GM23338 (cell line): ENCODE measurements at regions not wholly inside any gene's neighbourhood (a gene's known extent, or its start where the extent isn't known, plus 50 kb on each side); places are given as distances from the start of the nearest gene placed in this dataset.
A peak's percentile ranks its signal among the peaks of the same experiment; 100 is the strongest.

Source experiments
- ATAC-seq: fragments of 200-7000 bp; cut with Tn5 transposase; 3 replicates; pipeline ENCODE4 v1.9.1; 2020
- DNase-seq: peaks from one replicate; pipeline ENCODE4 v3.0.0-alpha.2; 2015; ENCODE audit warnings: low spot score
- H2AFZ ChIP-seq: fragments of 200-600 bp; sonication (generic); 2 replicates; pipeline ENCODE4 v1.8.0; 2016; ENCODE audit warnings: antibody characterized with exemption, mild to moderate bottlenecking, moderate library complexity
- H3F3A ChIP-seq: fragments of 200-600 bp; sonication (generic); replicated peaks from 2 replicates; pipeline ENCODE4 v1.8.0; 2017; ENCODE audit warnings: antibody characterized with exemption, mixed run types, low read depth
- H3K27ac ChIP-seq: fragments of 200-600 bp; sonication (generic); 2 replicates; pipeline ENCODE4 v1.6.1; 2016; ENCODE audit warnings: low read depth
- H3K27me3 ChIP-seq: fragments of 200-600 bp; sonication (generic); 2 replicates; pipeline ENCODE4 v1.8.0; 2016; ENCODE audit warnings: mild to moderate bottlenecking, mixed run types, moderate library complexity; ENCODE audit not compliant: insufficient read depth
- H3K36me3 ChIP-seq: fragments of 200-600 bp; sonication (generic); 2 replicates; pipeline ENCODE4 v1.8.0; 2016; ENCODE audit warnings: mild to moderate bottlenecking; ENCODE audit not compliant: insufficient read depth
- H3K4me1 ChIP-seq: fragments of 200-600 bp; sonication (generic); 2 replicates; pipeline ENCODE4 v1.8.0; 2016; ENCODE audit warnings: mild to moderate bottlenecking, moderate library complexity; ENCODE audit not compliant: insufficient read depth
- H3K4me2 ChIP-seq: fragments of 200-600 bp; sonication (generic); 2 replicates; pipeline ENCODE4 v1.7.1; 2017; ENCODE audit warnings: mixed run types
- H3K4me3 ChIP-seq: fragments of 200-600 bp; sonication (generic); 2 replicates; pipeline ENCODE4 v1.6.1; 2016; ENCODE audit warnings: mixed run types
- H3K79me2 ChIP-seq: fragments of 200-600 bp; sonication (generic); replicated peaks from 2 replicates; pipeline ENCODE4 v1.8.0; 2017; ENCODE audit warnings: mild to moderate bottlenecking; ENCODE audit not compliant: insufficient read depth
- H3K9me2 ChIP-seq: fragments of 200-600 bp; sonication (generic); 2 replicates; pipeline ENCODE4 v1.8.0; 2017; ENCODE audit not compliant: insufficient read depth
- H4K20me1 ChIP-seq: fragments of 200-600 bp; sonication (generic); replicated peaks from 2 replicates; pipeline ENCODE4 v1.8.0; 2017; ENCODE audit warnings: mild to moderate bottlenecking; ENCODE audit not compliant: insufficient read depth
- H3K27ac Mint-ChIP-seq: 2 replicates; pipeline ENCODE4 v1.8.0; 2020; ENCODE audit warnings: inconsistent platforms, mild to moderate bottlenecking, moderate library complexity, mixed read lengths
- H3K27me3 Mint-ChIP-seq: 3 replicates; pipeline ENCODE4 v1.8.0; 2022; ENCODE audit warnings: low read depth, mild to moderate bottlenecking, moderate library complexity, mixed read lengths, inconsistent platforms; ENCODE audit not compliant: insufficient read depth, poor library complexity
- H3K36me3 Mint-ChIP-seq: 3 replicates; pipeline ENCODE4 v1.8.0; 2021; ENCODE audit warnings: low read depth, mild to moderate bottlenecking, inconsistent platforms, moderate library complexity, mixed read lengths
- H3K4me1 Mint-ChIP-seq: 3 replicates; pipeline ENCODE4 v1.8.0; 2020; ENCODE audit warnings: mild to moderate bottlenecking, inconsistent platforms, mixed read lengths
- H3K4me3 Mint-ChIP-seq: 3 replicates; pipeline ENCODE4 v1.8.0; 2021; ENCODE audit warnings: moderate library complexity, mild to moderate bottlenecking, inconsistent platforms, mixed read lengths
- H3K9me3 Mint-ChIP-seq: 3 replicates; pipeline ENCODE4 v1.8.0; 2020; ENCODE audit warnings: moderate library complexity, mild to moderate bottlenecking, inconsistent platforms, mixed read lengths
- EZH2phosphoT487 ChIP-seq: fragments of 200-600 bp; sonication (generic); IDR thresholded peaks from one replicate; pipeline ENCODE4 v1.8.1; 2018; ENCODE audit warnings: antibody characterized with exemption; ENCODE audit not compliant: unreplicated experiment
- NANOG ChIP-seq: IDR thresholded peaks from 2 replicates; pipeline ENCODE4 v1.6.1; 2016; ENCODE audit warnings: antibody characterized with exemption, borderline replicate concordance
- ZNF462 ChIP-seq: fragments of 250-450 bp; sonication (Bioruptor Pico); IDR thresholded peaks from 2 replicates; pipeline ENCODE4 v1.5.0; 2020; ENCODE audit warnings: mild to moderate bottlenecking, moderate library complexity
- TF ChIP-seq, protein P1 (sequence below), 2 experiments: fragments of 200-600 bp in 1 of 2; sonication (generic) in 1 of 2; conservative IDR thresholded peaks; 2 replicates each; pipeline versions ENCODE4 v1.5.1 to v1.6.1; 2016 to 2017; ENCODE audit warnings: antibody characterized with exemption in 2 of 2, low read depth in 2 of 2, mild to moderate bottlenecking in 2 of 2, moderate library complexity in 1 of 2

GRCh38 chrX:42242004-42242403, 318.6 kb upstream of the CASK start:
- Histone ChIP-seq H2AFZ (no peak overlapping the region), H4K20me1 (no peaks in the 10 kb centered on the region), H3K79me2 (no peaks in the 10 kb centered on the region), H3K4me2 (no peak overlapping the region), H3K36me3 (no peaks in the 10 kb centered on the region), H3F3A (no peaks in the 10 kb centered on the region), H3K9me2 (no peaks in the 10 kb centered on the region), H3K27ac (no peak overlapping the region), H3K4me1 (no peaks in the 10 kb centered on the region), H3K27me3 (no peaks in the 10 kb centered on the region), H3K4me3 (no peak overlapping the region)
- Mint-ChIP-seq H3K27me3 (no peaks in the 10 kb centered on the region), H3K4me1 (peaks cover 14% of the 10 kb centered on the region; the same call in 2 of the 3 replicates), H3K9me3 (no peaks in the 10 kb centered on the region), H3K4me3 (no peak overlapping the region), H3K36me3 (no peaks in the 10 kb centered on the region), H3K27ac (no peak overlapping the region)
- no peak for ATAC-seq
- TF ChIP-seq ZNF462 (CRISPR knock-in tag) (no peak), EZH2phosphoT487 (no peak), NANOG (no peak)
- no peak for DNase-seq

- Histone ChIP-seq H3K27ac (no peak overlapping the region), H4K20me1 (no peaks in the 10 kb centered on the region), H3K4me3 (no peak overlapping the region), H3K36me3 (no peaks in the 10 kb centered on the region), H3K9me2 (no peaks in the 10 kb centered on the region), H3K27me3 (no peaks in the 10 kb centered on the region), H2AFZ (no peak overlapping the region), H3F3A (no peaks in the 10 kb centered on the region), H3K4me2 (no peak overlapping the region), H3K79me2 (no peaks in the 10 kb centered on the region), H3K4me1 (no peaks in the 10 kb centered on the region)
- DNase-seq (peak; percentile 4), ATAC-seq (peak; percentile 46; the same call in 1 of the 3 replicates)
- peaks cover 13% of the 10 kb centered on the region; the same call in 2 of the 3 replicates for H3K4me1 Mint-ChIP-seq
- H3K9me3 Mint-ChIP-seq, result no peaks in the 10 kb centered on the region
- no peak overlapping the region for H3K4me3 Mint-ChIP-seq
- no peak overlapping the region for H3K27ac Mint-ChIP-seq
- no peaks in the 10 kb centered on the region for H3K36me3 Mint-ChIP-seq
- no peaks in the 10 kb centered on the region for H3K27me3 Mint-ChIP-seq
- TF ChIP-seq, protein P1, sequence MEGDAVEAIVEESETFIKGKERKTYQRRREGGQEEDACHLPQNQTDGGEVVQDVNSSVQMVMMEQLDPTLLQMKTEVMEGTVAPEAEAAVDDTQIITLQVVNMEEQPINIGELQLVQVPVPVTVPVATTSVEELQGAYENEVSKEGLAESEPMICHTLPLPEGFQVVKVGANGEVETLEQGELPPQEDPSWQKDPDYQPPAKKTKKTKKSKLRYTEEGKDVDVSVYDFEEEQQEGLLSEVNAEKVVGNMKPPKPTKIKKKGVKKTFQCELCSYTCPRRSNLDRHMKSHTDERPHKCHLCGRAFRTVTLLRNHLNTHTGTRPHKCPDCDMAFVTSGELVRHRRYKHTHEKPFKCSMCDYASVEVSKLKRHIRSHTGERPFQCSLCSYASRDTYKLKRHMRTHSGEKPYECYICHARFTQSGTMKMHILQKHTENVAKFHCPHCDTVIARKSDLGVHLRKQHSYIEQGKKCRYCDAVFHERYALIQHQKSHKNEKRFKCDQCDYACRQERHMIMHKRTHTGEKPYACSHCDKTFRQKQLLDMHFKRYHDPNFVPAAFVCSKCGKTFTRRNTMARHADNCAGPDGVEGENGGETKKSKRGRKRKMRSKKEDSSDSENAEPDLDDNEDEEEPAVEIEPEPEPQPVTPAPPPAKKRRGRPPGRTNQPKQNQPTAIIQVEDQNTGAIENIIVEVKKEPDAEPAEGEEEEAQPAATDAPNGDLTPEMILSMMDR (conservative IDR thresholded peaks at IDR 0.05; ENCODE audit: low read depth in 2 of 2), result no peak
- TF ChIP-seq ZNF462 (CRISPR knock-in tag), result no peak
Measured at GRCh38 chrX:42241421-42241820, 318.1 kb upstream of the CASK start.
